Kidney tubule cell (primary cell): ENCODE measurements at regions not wholly inside any gene's neighbourhood (a gene's known extent, or its start where the extent isn't known, plus 50 kb on each side); places are given as distances from the start of the nearest gene placed in this dataset.

Experiments used
- DNase-seq: peaks from one replicate; pipeline ENCODE4 v3.0.0-alpha.2; 2018; ENCODE audit warnings: low spot score

DNA sequence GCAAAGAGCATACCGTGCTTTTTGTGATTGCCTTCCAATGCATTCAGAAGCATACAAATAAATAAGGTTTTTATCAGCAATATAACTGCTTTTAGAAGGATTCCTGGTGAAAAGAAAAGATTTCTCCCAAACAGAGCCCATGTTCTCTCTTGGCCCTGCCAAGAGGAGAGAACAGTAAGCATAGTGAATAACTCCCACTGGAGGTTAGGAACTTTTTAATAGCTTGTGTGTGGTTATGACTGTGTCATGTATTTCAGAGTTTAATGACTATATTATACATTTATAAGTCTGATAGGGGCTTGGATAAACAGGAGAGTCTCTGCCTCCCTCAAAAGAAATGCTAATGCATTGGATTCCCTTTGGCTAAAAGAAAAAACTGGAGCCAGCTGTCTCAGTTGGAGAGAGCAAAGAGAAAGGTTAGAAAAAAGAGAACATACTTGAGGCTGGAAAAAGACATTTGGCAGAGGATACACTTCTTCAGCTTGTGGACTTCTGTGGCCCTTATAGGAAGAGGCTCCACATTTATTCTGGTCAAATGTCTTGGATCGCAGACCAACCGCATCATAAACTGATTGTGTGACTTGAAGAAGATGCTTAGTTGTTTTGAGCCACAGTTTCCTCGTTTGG lies 63.0 kb upstream of the SPRED2 start:
- no peak for DNase-seq

DNA sequence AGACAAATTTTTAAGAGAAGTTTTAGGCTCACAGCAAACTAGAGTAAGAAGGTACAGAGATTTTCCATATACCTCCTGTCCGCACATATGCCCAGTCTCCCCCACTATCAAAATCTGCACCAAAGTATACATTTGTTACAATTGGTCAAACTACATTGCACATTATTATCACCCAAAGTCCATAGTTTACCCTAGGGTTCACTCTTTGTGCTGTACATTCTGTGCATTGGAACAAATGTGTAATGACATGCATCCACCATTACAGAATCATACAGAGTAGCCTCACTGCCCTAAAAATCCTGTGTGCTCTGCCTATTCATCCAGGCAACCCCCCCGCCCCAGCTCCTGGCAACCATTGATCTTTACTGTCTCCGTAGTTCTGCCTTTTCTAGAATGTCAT lies 61.7 kb upstream of the SPRED2 start:
- no peak for DNase-seq

DNA sequence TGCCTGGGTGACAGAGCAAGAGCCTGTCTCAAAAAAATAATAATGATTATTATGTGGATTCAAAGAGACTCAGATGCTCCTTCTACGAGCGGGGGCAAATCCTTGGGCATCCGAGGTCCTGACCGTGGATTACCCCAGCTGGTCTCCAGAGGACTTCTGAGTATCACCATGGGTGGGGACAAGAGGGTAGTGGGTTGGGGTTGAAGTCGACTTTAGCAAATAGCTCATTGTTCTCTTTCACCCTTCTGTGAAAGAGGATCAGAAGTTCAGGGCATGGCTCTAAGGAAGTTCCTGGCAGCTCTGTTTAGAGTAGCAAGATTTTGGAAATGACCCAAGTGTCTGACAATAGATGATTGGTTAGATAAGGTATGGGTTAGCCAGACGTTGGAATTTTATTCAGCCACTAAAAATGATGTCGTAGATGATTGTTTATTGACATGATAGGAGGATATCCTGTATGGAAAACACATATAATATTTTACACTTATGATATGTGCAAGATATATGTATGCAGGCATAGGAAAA lies 59.0 kb upstream of the SPRED2 start:
- no peak for DNase-seq

DNA sequence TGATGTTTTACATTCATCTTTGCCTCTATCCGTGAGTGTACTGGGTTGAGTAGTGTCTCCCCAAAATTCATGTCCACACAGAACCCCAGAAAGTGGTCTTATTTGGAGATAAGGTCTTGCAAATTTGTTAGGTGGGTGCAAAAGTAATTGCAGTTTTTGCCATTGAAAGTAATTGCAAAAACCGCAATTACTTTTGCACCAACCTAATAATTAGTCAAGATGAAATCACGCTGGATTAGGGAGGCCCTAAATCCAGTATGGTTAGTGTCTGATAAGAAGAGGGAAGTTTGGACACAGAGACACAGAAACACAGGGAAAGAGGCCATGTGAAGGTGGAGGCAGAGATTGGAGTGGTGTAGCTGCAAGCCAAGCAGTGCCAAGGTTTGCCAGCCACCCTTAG lies 57.8 kb upstream of the SPRED2 start:
- DNase-seq, result no peak

- DNase-seq, result no peak
Measured at GRCh38 chr2:65489269-65489668, 56.9 kb upstream of the SPRED2 start.

GRCh38 chr2:65488527-65488926 lies 56.1 kb upstream of the SPRED2 start:
- no peak for DNase-seq

GRCh38 chr2:65487404-65487803 lies 55.0 kb upstream of the SPRED2 start:
- DNase-seq, result no peak

- no peak for DNase-seq
Measured at GRCh38 chr2:65486802-65487201, 54.4 kb upstream of the SPRED2 start.

- no peak for DNase-seq
Measured at GRCh38 chr2:65486282-65486681, 53.9 kb upstream of the SPRED2 start.

GRCh38 chr2:65485839-65486238 lies 53.4 kb upstream of the SPRED2 start:
- DNase-seq, result no peak

DNA sequence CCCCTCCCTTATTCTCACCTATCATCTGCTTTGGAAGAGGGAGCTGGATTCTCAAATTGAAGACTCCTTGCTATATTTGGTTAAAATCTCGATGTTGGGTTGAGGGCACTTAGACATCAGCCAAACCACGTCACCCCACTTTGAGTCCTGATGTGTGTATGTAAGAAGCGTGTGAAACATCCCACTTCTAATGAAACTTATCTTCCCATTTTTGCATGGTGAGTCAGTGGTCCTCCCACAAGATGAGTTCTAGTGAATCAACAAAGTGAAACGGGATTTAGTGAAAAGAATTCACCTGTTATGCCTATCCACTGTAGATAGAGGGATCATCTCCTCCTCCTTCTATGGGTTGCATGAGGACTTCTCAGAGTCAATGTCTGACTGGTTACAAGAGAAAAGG lies 51.4 kb upstream of the SPRED2 start:
- no peak for DNase-seq

GRCh38 chr2:65482971-65483370 lies 50.6 kb upstream of the SPRED2 start:
- no peak for DNase-seq
